GM04503 (cell line): ENCODE measurements at regions not wholly inside any gene's neighbourhood (a gene's known extent, or its start where the extent isn't known, plus 50 kb on each side); places are given as distances from the start of the nearest gene placed in this dataset.

ENCODE experiments used
- DNase-seq: peaks from one replicate; pipeline ENCODE4 v3.0.0-alpha.2; 2012; ENCODE audit warnings: low read depth

DNA sequence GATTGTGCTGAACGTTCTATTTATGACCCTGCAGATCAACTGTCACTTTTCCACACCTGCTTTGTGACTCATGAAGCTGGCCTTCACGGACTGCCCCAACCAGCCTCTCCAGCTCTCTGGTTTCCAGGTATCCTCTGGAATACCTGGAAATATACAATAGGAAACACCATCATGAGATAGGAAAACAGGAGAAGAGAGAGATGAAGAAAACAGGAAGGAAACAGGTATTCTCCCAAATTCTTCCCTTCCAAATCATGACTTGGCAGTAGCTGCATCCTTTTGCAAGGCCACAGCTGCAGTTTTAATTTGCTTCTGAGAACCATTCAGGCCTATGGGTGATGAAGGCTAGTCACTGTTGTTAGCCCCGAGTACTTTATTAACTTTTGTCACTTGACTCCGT is 909.1 kb downstream of the EPHA3 start:
- DNase-seq: no peak

DNA sequence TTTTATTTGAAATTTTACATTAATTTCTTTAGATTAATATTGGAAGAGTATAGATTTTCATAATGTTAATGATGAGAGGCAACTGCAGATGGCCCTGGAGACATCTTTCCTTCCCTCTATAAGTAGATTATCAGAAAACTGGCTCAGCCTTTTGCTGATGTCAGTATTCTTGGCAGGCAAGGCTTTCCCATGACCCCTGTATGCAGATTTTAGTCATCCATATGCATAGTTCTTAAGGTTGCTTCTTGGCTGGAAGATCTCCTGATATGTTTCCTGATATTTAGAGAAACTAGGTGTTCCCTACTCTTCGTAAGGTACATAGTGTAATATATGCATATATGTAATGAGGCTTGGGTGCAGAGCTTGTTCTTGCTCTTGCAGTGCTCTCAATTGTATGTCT is 911.4 kb downstream of the EPHA3 start:
- DNase-seq: no peak

DNA sequence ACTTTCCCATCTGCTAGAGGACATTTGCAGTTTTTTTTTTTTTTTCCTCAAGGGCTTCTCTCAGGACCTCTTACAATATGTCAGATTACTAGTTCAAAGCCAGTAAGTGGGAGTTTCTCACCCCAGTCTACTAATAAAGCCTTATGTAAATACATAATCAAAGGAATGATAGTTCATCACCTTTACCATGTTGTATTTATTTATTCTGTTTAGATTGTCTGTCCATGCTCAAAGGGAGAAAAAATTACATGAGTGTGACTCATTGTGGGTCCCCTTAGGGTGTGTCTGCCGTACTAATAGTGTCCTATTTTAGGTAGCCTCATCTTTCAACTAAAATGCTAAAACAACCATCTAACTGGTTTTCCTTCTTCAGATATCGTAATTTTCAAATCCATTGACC is 917.6 kb downstream of the EPHA3 start:
- DNase-seq: no peak

DNA sequence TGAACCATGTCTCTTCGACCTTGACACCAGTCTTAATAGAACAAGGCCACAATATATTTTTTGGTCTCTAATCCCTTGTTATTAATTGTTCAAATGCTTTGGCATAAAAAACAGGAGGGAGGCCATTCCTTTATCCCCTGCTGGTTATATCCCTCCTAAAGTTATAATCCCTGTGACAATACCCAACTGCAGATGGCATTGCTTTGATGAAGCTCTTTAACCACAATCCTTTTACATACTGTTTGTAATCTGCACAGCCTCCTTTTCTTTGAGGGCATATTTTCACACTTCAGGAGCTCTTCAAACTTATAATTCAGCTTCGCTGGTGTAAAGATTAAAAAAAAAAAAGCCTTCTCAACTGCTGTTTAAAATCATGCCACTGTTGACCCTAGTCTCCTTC is 919.0 kb downstream of the EPHA3 start:
- no peak for DNase-seq

DNA sequence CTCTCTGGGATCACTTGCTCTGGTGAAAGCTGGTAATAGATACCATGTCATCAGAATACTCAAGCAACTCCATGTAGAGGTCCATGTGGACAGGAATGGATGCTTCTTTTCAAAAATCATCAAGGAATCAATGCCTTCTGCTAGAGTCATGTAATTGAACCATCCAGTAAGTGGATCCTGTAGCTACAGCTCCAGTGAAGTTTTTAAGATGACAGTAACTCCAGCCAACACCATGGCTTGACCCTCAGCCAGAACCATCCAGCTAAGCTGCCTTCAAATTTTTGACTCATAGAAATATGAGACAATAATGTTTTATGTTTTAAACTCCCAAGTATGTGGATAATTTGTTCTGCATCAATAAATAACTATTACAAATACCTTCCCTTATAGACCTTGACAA is 923.7 kb downstream of the EPHA3 start:
- no peak for DNase-seq

DNA sequence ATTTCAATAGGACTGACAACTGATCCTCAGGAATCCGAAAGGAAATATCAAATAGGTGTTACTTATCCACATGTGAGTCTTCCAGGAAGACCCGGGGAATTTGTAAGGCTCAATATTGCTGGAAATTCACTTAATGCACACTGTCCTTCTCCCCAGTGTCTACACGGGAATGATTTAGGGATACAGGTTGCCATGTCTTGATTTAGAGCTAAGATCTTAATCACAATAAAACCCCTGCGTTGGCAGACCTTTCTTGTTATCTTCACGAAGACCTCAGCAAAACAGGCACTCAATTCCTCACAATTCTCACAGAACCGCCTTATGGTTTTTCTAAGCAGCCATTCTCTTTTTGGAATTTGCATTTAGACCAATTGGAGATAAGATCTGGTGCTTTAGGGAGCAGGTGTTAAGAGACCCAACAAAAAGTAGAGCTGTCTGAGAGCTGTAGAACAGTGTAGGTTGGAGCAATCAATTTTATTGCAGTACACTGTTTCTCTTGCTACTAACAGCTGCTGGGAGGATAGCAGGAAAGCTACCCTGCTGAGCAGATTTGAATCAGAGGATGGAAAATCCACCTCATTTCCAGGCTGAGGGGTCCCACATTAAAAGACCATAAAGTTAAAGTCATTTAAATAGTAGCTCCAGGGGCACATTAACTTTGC is 925.7 kb downstream of the EPHA3 start:
- DNase-seq: no peak

DNA sequence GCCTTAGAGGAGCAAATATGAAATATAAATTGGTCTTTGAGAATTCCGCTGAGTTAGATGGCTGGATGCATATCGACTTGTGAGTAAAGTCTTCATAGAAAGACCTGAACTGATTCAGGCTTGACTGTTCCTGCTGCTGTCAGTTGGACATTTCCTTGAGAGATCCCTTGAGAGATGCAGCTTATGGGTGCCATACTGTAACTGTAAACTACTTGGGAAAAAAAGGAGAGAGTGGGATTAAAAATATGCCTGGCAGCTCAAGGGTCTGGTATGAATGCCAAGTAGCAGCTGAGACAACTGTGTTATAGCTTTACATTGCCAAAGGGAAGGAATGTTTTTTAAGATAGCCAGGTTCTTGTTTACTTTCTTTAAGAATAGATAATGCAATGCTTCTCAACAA is 926.6 kb downstream of the EPHA3 start:
- no peak for DNase-seq

DNA sequence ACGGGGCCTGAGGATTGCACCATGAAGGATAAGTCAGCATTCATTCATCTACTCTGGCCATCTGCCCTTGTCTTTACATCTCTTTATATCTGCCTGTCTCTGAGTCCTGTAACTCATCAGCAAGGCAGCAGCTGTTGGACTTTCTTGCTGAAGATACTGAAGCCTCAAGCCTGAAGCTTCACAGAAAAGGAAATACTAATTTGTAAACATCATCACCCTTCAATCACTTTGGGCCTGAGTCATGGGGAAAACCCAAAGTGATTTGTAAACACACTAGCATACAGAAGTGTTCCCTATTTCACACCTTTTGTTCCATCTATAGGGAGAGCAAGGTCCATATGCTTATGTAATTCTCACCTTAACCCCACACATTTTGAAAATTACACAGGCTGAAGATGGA is 928.2 kb downstream of the EPHA3 start:
- DNase-seq: no peak

DNA sequence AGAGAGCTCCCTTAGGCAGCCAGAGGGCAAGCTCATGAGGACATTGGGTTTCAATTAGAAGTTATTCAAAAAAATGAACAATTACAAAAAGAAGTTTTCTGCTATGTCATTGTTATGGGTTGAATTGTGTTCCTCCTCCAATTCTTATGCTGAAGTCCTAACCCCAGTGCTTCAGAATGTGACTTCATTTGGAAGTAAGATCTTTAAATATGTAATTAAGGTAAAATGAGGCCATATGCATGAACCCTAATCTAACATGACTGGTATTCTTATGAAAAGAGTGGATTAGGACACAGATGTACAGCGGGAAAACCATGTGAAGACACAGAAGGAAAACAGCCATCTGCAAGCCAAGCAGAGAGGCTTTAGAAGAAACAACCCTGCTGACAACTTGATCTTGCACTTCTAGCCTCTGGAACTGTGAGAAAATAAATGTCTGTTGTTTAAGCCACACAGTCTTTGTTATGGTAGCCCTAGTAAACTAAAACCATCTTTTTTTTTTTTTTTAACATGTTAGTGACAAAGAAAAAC is 929.6 kb downstream of the EPHA3 start:
- DNase-seq: no peak

DNA sequence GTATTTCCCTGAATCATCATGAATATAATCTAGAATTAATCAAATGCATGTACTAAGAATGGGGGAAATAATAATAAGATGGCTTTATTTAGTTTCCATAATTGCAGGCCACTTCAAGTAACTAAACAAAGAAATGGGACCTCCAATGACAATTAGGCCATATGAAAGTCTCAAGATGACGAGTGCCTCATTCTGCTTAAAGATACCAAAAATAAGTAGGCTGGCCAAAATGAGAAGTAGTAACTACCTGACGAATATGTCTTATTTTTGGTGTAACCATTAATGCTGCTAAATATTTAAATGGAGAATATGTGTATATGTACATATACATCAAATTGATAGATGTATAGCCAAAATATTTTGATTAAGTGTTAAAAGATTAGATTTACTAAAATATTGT is 932.6 kb downstream of the EPHA3 start:
- DNase-seq: no peak

DNA sequence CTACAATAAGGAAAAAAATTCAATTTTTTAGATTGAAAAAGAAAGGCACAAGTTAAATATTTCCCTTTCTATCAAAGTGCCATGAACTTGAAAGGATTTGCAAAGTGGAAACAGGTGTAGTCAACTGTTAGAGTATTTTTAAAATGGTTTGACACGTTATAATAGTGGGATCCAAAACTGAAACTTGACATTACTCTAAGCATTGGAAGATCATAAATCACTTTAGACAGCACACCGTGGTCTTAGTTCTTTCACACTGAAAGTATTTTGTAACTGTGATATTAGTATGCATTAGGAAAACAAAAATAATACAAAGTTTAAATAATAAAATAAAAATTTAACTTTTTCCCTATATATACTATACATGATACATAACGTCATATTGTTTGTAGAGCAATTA is 933.1 kb downstream of the EPHA3 start:
- DNase-seq: no peak

DNA sequence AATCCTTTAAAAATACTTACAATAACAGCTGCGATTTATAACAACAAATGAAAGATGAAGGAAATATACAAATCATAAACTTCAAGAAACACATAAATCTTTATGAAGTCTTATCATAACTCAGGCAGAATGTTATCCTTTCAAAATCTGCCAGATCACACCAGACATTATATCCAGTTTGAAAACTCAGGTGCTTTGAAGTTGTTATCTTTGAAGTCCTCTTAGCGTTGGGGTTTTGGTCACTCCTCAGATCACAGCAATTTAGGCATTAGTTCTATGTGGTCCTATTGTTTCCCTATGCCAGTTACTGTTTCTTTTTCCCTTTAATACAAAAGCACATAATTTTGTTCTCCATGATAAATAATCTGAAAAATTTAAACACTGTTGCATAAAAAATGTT is 934.6 kb downstream of the EPHA3 start:
- DNase-seq: no peak

DNA sequence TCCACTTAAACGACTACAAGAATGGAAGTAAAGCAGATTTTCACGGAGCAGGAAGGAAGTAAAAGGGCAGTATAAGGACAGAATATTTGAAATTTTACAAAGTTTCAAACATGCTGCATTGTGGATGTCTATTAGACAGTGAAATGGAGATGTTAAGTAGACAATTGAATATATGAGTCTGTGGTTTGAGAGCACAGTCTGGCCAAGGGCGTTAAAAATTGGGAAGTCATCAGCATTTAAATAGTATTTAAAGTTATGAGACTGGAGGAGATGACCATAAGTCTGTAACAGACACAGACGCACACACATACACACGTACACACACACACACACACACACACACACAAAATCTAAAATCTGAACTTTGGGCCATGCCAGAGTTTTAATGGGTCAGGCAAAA is 935.9 kb downstream of the EPHA3 start:
- DNase-seq: no peak

DNA sequence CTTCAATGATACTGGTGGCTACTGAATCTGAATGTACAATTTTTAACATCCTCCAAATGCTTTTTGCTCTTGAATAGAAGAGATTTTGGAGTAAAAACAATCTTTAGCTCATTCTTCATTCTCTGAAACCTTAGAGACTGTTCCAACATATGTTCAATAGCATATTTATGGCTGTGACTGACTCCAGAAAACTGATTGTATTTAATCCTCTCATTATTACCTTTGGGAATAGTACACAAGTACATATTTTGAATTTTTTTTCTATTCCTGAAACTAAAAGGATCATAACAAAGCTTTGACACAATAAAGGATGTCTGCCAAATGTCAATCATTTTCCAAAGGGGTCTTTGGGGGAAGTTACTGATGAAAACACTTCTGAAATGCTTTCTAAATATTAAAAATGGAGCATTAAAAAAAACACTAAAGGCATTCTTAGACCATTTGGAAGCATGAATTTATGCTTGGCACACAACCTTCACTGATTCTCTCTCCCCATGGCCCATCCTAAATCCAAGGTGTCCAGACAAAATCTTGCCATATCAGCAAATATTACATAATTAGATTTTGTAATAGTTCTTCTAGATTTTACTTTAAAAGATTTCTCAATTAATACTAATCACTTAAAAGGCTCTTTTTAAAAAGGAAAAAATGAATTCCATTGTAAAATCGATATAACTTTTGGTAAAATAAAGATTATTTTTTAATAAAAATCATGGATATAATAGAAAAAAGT is 936.8 kb downstream of the EPHA3 start:
- no peak for DNase-seq

DNA sequence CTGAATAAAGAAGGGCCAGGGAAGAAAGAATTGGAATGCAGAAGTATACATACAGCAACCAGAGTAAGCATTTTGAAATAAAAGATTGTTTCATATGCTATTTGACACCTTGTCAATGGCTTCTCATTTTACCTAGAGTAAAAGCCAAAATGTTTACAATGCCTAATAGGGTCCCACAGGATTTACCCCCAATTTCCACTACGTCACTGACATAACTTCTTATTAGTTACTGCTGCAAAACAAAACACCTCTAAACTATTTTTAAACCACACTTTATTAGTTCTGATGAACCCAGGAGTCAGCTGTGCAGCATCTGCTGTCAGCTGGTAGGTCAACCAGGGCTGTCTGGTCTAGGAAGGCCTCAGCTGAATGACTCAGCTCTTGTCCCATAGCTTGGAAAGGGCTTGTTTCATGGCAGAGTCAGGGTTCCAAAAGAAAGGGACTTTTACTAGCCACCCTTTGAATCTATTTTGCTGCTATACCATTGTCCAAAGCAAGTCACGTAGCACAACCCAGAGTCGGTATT is 945.1 kb downstream of the EPHA3 start:
- DNase-seq: no peak

DNA sequence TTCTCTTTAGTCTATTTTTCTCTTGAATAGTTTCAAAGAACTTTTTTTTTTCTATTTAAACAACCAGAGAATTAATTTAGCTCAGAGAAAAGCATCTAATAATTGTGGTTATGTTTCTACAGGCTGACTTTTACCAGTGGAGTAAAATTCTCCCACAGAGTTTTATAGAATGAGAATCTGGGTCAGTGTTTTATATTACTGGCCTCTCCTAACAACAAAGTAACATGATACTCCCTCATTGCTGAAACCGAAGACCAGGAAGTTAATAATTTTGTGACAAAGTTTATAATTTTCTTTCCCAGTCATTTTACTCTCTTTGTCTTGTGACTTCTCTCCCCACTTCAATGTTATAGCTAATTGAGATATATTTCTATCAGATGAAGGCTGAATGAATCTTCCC is 946.9 kb downstream of the EPHA3 start:
- DNase-seq: no peak

DNA sequence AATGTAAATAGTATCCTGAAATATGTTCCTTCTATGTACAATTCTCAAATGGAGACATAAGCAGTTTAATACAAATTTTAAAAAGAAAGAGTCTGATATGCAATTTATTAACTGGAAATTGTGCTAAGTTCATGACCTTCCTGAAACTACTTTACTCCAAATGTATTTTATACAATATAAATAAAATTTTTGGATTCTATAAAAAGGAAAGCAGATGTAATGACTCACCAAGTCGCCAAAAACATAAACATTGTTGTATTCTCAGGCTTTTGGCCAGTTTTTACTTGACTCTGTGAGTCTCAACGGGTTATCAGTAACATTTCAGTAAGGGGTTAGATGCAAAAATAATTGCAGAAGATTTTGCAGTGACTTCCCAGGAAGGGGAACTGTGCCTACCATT is 948.2 kb downstream of the EPHA3 start:
- DNase-seq: no peak

DNA sequence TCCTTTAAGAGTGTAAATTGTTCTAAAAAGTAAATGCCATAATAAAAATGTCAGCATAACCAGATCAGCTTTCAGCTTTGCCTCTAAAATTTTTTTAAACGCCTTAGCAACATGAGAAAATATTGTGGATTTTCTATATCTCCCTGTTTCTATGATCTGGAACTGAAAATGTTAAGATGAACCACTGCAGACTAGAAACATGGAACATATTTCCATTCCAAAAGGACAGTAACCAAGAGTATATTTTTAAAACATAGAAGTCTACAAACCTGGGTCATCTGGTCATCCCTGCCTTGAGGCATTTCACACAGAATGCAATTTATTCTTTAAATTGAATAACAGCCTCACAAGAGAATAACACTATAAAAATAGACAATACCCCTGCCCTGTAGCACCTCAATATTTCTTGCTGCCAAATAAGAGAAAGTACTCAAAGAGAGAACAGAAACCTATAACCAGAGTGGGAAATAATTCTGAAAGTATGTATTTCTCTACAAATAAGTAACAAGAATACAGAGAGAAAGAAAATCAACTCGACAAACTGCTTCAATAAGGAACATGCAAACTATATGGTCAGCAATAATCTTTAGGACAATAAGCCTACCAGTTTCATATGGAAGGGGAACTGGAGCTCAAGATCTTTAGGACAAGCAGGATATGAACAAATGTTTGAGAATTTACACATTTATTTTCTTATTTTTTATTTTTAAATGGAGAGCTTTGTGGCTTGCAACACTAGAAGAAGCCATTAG is 949.0 kb downstream of the EPHA3 start:
- no peak for DNase-seq

DNA sequence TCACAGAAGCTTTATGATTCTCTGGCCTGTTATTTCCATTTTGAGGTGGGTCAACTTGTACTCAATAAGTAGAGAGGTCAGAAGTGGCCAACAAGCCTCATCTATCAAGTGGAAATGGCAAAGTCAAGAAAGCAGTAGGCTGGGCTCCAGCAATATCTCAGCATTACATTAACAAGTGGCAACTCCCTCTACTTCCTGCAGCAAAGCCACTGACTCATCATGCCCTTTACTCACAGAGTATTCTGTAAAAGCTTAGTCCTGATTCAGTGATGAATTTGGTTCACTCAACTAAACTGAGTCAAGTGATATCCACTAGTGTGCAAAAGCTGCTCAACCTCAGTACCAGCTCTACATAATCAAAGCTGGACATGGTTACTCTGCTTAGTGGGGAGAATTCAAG is 954.6 kb downstream of the EPHA3 start:
- no peak for DNase-seq

DNA sequence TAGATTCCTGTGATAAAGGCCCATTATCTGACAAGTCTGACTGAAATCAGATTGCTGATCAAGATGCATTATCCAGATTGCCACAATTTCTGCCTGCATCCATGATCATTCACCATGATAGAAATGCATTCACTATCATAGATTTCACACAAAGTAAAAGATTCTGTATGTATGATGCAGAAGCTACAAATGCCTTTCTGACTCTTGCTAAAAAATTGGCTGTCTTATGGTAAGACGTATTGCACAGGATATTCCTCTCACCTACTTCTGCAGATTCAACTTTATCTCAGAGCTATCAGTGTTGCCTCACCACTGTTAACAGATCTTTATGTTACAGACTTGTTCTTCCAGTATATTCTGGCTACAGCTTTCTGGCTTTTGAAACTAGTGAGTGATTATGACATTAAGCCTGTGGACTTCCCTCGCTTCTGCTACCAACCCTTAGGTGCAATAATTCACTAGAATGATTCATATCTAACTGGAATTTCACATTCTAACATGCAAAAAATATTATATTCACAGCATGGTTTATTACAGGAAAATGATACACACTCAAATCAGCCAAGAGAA is 955.3 kb downstream of the EPHA3 start:
- no peak for DNase-seq

DNA sequence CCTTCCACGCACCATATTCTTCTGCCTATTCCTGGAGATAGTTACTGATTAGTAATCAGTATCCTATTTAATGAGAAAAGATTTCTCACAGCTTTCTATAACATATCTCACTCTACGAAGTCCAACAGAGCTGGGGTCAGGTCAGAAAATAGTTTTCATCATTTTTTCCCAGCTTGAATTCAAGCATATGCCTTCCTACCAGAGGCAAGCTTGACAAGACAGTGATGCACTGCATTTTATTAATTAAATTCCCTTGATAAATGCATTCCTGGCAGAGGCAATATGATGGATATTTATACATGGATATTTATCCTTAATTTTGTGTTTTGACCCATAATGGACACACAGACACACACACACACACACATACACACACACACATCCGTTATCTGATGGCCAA is 961.4 kb downstream of the EPHA3 start:
- no peak for DNase-seq

DNA sequence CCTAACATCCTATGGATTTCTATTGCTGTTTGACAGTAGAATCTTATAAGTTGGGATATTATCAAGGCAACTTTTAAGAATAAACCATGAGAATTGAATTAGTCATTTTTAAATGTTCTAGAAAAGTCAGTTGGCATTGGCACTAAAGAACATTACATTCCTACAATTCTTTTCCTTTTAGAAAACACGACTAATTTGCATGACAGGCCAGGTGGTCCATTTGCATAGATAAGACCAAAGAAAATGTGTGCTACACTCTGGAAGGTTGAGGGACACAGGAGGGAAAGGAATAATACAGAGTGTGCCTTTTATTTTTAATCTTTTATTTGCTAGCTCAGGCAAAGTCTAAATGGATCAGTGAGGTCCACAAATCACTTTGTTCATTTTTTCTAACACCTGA is 962.3 kb downstream of the EPHA3 start:
- no peak for DNase-seq

DNA sequence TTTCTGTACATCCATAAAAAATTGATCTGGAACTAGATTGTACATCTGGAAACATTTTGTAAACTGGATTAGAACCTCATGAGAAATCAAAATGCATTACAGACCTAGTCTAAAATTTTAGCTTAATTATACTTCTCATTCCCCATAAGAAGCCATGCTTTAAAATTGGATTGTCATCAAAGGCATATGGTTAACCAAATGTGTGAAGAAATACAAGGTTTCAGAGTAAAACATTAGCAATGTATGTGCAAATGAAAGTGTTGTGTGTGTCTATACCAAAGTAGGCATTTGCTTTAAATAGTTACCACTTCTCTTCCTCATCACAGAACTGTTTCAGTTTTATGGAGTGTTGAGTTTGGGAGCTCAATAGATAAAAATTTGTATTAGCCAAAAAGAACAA is 968.7 kb downstream of the EPHA3 start:
- DNase-seq: no peak
